ENCODE measurements at regions not wholly inside any gene's neighbourhood (a gene's known extent, or its start where the extent isn't known, plus 50 kb on each side); places are given as distances from the start of the nearest gene placed in this dataset.
"Not testable (repeated sequence)": the region's sequence is repeated elsewhere in the genome, so short reads cannot be mapped to it uniquely, and the experiment has no call there.

DNA sequence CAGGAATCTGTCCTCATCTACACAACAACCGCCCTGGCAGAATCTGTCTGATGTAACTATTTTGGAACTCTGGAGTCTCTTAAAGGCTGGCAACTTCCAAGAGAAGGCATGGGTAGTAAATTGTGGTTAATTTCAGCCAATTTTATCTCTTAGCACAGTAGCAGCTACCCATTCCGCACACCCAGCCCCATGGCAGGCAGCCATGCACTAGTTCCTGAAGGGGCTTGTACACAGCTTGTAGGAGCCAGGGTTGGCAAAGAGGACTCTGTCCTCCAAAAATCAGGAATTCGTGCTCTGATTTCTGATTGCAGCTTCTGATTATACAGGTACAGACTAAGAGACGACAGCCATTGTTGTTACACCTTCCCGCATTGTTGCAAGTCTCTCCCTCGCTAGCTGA lies 155.9 kb downstream of the RNF144B start:
- TF ChIP-seq, protein P1, sequence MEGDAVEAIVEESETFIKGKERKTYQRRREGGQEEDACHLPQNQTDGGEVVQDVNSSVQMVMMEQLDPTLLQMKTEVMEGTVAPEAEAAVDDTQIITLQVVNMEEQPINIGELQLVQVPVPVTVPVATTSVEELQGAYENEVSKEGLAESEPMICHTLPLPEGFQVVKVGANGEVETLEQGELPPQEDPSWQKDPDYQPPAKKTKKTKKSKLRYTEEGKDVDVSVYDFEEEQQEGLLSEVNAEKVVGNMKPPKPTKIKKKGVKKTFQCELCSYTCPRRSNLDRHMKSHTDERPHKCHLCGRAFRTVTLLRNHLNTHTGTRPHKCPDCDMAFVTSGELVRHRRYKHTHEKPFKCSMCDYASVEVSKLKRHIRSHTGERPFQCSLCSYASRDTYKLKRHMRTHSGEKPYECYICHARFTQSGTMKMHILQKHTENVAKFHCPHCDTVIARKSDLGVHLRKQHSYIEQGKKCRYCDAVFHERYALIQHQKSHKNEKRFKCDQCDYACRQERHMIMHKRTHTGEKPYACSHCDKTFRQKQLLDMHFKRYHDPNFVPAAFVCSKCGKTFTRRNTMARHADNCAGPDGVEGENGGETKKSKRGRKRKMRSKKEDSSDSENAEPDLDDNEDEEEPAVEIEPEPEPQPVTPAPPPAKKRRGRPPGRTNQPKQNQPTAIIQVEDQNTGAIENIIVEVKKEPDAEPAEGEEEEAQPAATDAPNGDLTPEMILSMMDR (conservative IDR thresholded peaks at IDR 0.05; ENCODE audit: low read depth), result no peak
- H3K27ac ChIP-seq, result no peak overlapping the region
- no peak for DNase-seq (ENCODE audit: low spot score)
- CTCF ChIA-PET, result no interaction called here
- POLR2A ChIA-PET (ENCODE audit: low non-redundant PET), result no interaction called here

DNA sequence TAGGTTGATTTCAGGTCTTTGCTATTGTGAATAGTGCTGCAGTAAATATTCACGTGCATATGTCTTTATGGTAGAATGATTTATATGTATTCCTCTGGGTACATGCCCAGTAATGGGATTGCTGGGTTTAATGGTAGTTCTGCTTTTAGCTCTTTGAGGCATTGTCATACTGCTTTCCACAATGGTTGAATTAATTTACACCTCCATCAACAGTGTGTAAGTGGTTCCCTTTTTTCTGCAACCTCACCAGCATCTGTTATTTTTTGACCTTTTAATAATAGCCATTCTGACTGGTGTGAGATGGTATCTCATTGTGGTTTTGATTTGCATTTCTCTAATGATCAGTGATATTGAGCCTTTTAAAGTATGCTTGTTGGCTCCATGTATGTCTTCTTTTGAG lies 158.0 kb downstream of the RNF144B start:
- H3K27ac ChIP-seq; POLR2A ChIA-PET (ENCODE audit: low non-redundant PET); DNase-seq (ENCODE audit: low spot score): not testable (repeated sequence)
- CTCF ChIA-PET, result interaction anchor here (0.7 kb wide), 1 partner anchor 443 kb away, joined by 3 read pairs; no protein-coding TSS in a partner anchor

DNA sequence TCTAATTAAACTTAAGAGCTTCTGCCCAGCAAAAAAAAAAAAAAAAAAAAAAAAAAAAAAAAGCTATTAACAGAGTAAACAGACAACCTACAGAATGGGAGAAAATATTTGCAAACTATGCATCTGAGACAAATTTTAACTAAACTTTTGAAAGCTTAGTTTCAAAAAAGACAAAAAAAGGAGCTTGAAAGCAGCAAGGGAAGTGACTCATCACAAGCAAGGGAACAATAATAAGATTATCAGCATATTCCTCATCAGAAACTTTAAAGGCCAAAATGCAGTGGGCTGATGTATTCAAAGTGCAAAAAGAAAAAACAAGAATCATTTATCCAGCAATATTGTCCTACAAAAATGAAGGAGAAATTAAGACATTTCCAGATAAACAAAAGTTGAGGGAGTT lies 158.6 kb downstream of the RNF144B start:
- ChIA-PET CTCF (interaction anchor here (0.6 to 0.7 kb wide), 2 partner anchors 201 to 442 kb away, joined by 3 read pairs; no protein-coding TSS in a partner anchor), POLR2A (ENCODE audit: low non-redundant PET) (no interaction called here)
- TF ChIP-seq, protein P1 (conservative IDR thresholded peaks at IDR 0.05; ENCODE audit: low read depth), result no peak
- H3K27ac ChIP-seq, result no peak overlapping the region
- DNase-seq (ENCODE audit: low spot score), result no peak

DNA sequence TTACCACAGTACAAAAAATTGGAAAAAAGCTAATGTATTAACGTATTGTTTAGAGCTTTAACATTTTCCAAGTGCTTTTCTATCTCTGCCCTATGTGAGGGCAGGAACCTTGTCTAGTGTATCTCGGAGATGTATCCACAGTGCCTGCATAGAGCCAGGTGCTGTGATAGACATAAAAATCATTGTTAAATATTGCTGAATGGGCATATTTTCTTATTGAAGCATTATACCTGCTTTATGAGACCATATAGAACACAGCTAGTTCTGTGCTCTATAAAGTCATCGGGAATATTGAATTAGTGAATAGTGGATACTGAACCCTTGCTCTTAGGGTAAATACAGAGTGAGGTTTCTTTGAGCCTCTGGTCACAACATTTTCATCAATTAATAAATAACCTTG lies 163.0 kb downstream of the RNF144B start:
- H3K27ac ChIP-seq, result no peak overlapping the region
- ChIA-PET CTCF (interaction anchor here (0.5 to 0.6 kb wide), 2 partner anchors 510 to 1336 kb away, joined by 3 to 4 read pairs; no protein-coding TSS in a partner anchor), POLR2A (ENCODE audit: low non-redundant PET) (no interaction called here)
- DNase-seq (ENCODE audit: low spot score), result no peak
- TF ChIP-seq, protein P1 (conservative IDR thresholded peaks at IDR 0.05; ENCODE audit: low read depth), result no peak

DNA sequence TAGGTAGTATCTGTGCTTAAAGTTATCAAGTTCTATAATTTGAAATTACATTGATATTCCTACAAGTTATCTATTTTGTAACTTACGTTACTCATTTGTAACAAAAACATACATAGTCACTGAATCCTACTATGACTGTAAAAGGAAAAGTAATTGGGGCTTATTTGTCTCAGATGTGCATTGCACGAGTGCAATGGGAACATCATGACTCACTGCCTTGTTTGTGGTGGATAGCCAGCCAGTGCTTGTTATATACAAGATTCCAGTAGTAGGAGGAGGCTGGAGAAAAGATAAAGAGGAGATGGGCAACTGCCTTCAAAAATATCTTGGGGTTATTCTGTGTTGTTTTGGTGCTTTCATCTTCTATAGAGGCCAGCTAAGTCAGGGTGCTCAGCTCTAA lies 164.1 kb downstream of the RNF144B start:
- ChIA-PET POLR2A (ENCODE audit: low non-redundant PET) (no interaction called here), CTCF (no interaction called here)
- H3K27ac ChIP-seq, result no peak overlapping the region
- peak; percentile 32 for DNase-seq (ENCODE audit: low spot score)
- TF ChIP-seq, protein P1 (conservative IDR thresholded peaks at IDR 0.05; ENCODE audit: low read depth), result no peak

DNA sequence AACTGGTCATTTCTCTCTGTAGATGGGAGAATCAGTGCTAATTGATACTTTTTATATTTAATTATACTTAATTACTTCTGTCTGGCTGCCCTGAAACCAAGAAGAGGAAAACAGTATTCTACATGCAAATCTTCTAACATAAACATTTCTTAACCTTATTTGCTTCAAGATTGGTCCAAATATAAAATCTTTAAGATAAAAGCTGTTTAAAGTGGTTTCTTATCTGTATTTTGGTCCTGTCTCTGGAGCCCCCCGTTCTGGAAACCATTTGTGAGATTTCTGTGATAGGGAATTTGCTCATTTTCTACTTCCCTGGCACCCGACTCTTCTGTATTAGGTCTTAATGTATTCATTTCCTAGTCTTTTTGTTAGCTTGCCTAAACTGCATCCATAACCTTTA lies 168.6 kb downstream of the RNF144B start:
- POLR2A ChIA-PET (ENCODE audit: low non-redundant PET), result no interaction called here
- CTCF ChIA-PET, result no interaction called here
- TF ChIP-seq, protein P1 (conservative IDR thresholded peaks at IDR 0.05; ENCODE audit: low read depth), result no peak
- DNase-seq (ENCODE audit: low spot score), result no peak
- no peak overlapping the region for H3K27ac ChIP-seq

DNA sequence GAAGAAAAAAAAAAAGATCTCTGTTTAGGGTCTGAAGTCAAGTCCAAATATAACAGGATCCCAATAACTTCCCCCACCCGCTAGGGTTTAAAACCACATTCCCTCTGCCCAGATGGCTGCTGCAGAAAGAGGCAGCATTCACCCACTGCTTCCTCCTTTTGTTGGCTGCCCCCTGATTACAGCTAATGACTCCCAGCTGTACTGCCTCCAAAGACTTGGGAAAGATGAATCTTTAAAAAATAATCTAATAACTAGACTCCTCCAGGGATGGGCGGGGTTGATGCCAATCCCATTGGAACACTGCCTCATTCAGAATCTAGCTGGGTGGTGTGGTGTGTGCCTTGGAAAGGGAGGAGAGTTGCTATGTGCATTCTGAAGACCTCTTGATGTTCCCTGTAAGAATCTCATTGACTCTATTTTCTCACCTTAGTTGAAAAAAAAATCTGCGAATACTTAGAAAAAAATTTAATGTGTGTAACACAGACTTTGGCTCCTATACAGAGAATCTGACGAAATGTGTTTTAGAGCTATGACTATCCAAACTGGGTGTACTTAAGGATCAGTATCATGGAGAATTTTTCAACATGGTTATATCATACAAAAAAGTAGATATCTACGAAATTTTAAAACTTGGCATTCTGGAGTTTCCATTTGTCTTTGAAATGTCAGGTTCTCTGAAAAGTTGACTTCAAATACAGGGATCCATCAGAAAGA lies 174.0 kb downstream of the RNF144B start:
- POLR2A ChIA-PET (ENCODE audit: low non-redundant PET), result no interaction called here
- CTCF ChIA-PET, result no interaction called here
- no peak for DNase-seq (ENCODE audit: low spot score)
- TF ChIP-seq, protein P1 (conservative IDR thresholded peaks at IDR 0.05; ENCODE audit: low read depth), result no peak
- H3K27ac ChIP-seq, result no peak overlapping the region

Measured in RWPE1 (cell line).